ENCODE measurements at regions not wholly inside any gene's neighbourhood (a gene's known extent, or its start where the extent isn't known, plus 50 kb on each side); places are given as distances from the start of the nearest gene placed in this dataset.
"Not testable (repeated sequence)": the region's sequence is repeated elsewhere in the genome, so short reads cannot be mapped to it uniquely, and the experiment has no call there.

DNA sequence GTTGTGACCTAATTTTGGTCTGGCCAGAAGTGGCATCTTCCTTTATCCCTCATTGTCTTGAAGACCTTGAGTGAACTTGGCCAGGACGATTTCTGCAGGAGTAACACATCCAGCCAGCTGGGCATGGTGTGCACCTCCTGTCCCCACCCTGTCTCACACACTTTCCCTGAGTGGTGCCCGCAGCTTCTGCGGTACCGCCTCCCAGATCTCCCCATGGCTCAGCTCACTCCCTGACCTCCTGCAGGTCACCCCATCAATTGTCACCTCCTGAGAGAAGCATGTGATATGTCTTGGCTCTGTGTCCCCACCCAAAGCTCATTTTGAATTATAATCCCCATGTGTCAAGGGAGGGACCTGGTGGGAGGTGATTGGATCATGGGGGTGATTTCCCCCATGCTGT lies 50.2 kb upstream of the TP53I11 start:
- TF ChIP-seq, protein P1, sequence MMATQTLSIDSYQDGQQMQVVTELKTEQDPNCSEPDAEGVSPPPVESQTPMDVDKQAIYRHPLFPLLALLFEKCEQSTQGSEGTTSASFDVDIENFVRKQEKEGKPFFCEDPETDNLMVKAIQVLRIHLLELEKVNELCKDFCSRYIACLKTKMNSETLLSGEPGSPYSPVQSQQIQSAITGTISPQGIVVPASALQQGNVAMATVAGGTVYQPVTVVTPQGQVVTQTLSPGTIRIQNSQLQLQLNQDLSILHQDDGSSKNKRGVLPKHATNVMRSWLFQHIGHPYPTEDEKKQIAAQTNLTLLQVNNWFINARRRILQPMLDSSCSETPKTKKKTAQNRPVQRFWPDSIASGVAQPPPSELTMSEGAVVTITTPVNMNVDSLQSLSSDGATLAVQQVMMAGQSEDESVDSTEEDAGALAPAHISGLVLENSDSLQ (IDR thresholded peaks at IDR 0.05), result no peak
- TF ChIP-seq TARDBP (IDR thresholded peaks at IDR 0.05), result no peak
- TF ChIP-seq FOXK2 (IDR thresholded peaks at IDR 0.05), result no peak
- no peak for TF ChIP-seq BHLHE40 (IDR thresholded peaks at IDR 0.05; ENCODE audit: borderline replicate concordance)
- no peak for TF ChIP-seq CTBP1 (IDR thresholded peaks at IDR 0.05; ENCODE audit: borderline replicate concordance)
- no peak for TF ChIP-seq L3MBTL2 (conservative IDR thresholded peaks at IDR 0.05)
- TF ChIP-seq ELF4 (IDR thresholded peaks at IDR 0.05), result no peak
- ChIA-PET CTCF (no interaction called here), POLR2A (no interaction called here)
- DNase-seq (ENCODE audit: extremely low spot score), result no peak

DNA sequence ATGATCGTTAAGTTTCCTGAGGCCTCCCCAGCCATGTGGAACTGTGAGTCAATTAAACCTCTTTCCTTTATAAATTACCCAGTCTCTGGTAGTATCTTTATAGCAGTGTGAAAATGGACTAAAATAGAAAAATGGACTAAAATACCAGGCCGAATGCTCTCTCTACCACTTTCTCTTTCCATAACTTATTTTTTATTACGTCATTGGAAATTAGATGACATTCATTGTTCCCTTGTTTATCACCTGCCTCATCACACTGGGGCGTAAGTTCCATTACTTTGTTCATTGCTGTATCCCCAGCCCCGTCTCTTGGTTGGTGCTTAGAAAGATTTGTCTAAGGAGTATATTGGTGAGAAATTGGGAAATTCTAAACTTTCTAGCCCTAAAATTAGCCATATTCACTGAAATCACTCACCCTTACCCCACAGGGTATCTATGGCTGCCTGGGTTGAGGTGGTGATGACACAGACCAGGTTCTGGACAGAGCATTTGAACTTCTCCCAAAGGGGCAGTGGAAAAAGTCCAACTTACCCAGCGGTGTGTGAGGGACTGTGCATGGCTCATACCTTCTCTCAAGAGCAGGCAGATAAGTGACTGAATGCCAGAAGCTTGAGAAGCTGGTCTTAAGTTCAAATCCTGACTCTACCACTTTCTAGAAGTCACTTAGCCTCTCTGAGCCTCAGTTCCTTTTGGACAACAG lies 50.9 kb upstream of the TP53I11 start:
- ChIA-PET CTCF (no interaction called here), POLR2A (no interaction called here)
- TF ChIP-seq CTBP1 (IDR thresholded peaks at IDR 0.05; ENCODE audit: borderline replicate concordance), result no peak
- TF ChIP-seq ARNT (IDR thresholded peaks at IDR 0.05), result no peak
- TF ChIP-seq SUZ12 (IDR thresholded peaks at IDR 0.05), result no peak
- no peak for TF ChIP-seq ELF4 (IDR thresholded peaks at IDR 0.05)
- TF ChIP-seq LEF1 (IDR thresholded peaks at IDR 0.05; ENCODE audit: borderline replicate concordance), result no peak
- no peak for TF ChIP-seq L3MBTL2 (conservative IDR thresholded peaks at IDR 0.05)
- TF ChIP-seq FOXA1 (IDR thresholded peaks at IDR 0.05), result no peak
- no peak for TF ChIP-seq TARDBP (IDR thresholded peaks at IDR 0.05)
- TF ChIP-seq, protein P1 (IDR thresholded peaks at IDR 0.05), result no peak
- no peak for TF ChIP-seq BHLHE40 (IDR thresholded peaks at IDR 0.05; ENCODE audit: borderline replicate concordance)
- TF ChIP-seq HDGF (IDR thresholded peaks at IDR 0.05; ENCODE audit: borderline replicate concordance), result no peak
- TF ChIP-seq NFRKB (IDR thresholded peaks at IDR 0.05), result no peak
- TF ChIP-seq ZNF384 (IDR thresholded peaks at IDR 0.05), result no peak
- no peak for TF ChIP-seq SP1 (IDR thresholded peaks at IDR 0.05)
- TF ChIP-seq FOXM1 (IDR thresholded peaks at IDR 0.05; ENCODE audit: borderline replicate concordance), result no peak
- no peak for TF ChIP-seq FOXK2 (IDR thresholded peaks at IDR 0.05)
- DNase-seq (ENCODE audit: extremely low spot score), result no peak

DNA sequence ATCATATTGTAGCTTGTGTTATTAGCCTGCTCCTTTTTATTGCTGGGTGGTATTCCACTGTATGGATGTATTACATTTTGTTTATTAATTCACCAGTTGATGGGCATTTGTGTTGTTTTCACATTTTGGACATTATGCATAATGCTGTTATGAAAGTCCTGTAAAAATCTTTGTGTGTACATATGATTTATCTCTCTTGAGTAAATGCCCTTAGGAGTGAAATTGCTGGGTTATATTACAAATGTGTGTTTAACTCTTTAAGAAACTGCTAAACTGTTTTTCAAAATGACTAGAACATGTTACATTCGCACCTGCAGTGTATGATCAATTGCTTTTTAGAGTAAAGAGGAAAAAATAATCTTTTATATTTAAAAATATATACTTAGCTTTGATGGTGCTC lies 54.4 kb upstream of the TP53I11 start:
- no peak for DNase-seq (ENCODE audit: extremely low spot score)
- CTCF ChIA-PET, result no interaction called here
- POLR2A ChIA-PET, result no interaction called here
- TF ChIP-seq ELF4 (IDR thresholded peaks at IDR 0.05), result no peak
- no peak for TF ChIP-seq BHLHE40 (IDR thresholded peaks at IDR 0.05; ENCODE audit: borderline replicate concordance)
- no peak for TF ChIP-seq NFRKB (IDR thresholded peaks at IDR 0.05)
- no peak for TF ChIP-seq LEF1 (IDR thresholded peaks at IDR 0.05; ENCODE audit: borderline replicate concordance)
- no peak for TF ChIP-seq ZNF384 (IDR thresholded peaks at IDR 0.05)
- no peak for TF ChIP-seq SP1 (IDR thresholded peaks at IDR 0.05)
- TF ChIP-seq FOXK2 (IDR thresholded peaks at IDR 0.05), result no peak
- no peak for TF ChIP-seq FOXA1 (IDR thresholded peaks at IDR 0.05)
- TF ChIP-seq TARDBP (IDR thresholded peaks at IDR 0.05), result no peak
- TF ChIP-seq, protein P1 (IDR thresholded peaks at IDR 0.05), result no peak
- no peak for TF ChIP-seq CTBP1 (IDR thresholded peaks at IDR 0.05; ENCODE audit: borderline replicate concordance)
- no peak for TF ChIP-seq ARNT (IDR thresholded peaks at IDR 0.05)
- TF ChIP-seq HDGF (IDR thresholded peaks at IDR 0.05; ENCODE audit: borderline replicate concordance), result no peak
- TF ChIP-seq L3MBTL2 (conservative IDR thresholded peaks at IDR 0.05), result no peak
- TF ChIP-seq SUZ12 (IDR thresholded peaks at IDR 0.05), result no peak
- no peak for TF ChIP-seq FOXM1 (IDR thresholded peaks at IDR 0.05; ENCODE audit: borderline replicate concordance)

DNA sequence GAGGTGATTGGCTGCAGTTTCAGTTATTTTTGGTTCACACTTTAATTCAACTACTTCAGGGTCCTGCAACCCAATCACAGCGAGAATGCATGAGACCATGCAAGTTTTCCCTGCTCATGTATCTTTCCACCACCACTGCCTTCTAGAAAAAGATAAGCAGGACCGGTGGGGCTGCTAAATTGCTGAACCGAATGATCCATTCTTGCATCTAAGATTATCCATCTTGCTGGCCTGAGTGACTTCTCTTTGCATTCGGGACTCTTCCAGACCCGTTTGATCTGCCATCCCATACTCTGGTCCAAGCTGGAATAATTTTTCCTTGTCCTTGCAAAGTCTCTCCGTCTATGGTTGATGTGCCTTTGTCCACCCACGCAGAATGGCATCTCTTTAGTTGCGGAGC lies 56.3 kb upstream of the TP53I11 start:
- ChIA-PET CTCF (no interaction called here), POLR2A (no interaction called here)
- no peak for DNase-seq (ENCODE audit: extremely low spot score)
- no peak for TF ChIP-seq BHLHE40 (IDR thresholded peaks at IDR 0.05; ENCODE audit: borderline replicate concordance)
- TF ChIP-seq FOXM1 (IDR thresholded peaks at IDR 0.05; ENCODE audit: borderline replicate concordance), result no peak
- TF ChIP-seq HDGF (IDR thresholded peaks at IDR 0.05; ENCODE audit: borderline replicate concordance), result no peak
- TF ChIP-seq FOXK2 (IDR thresholded peaks at IDR 0.05), result no peak
- TF ChIP-seq CTBP1 (IDR thresholded peaks at IDR 0.05; ENCODE audit: borderline replicate concordance), result no peak
- TF ChIP-seq ELF4 (IDR thresholded peaks at IDR 0.05), result no peak
- no peak for TF ChIP-seq NFRKB (IDR thresholded peaks at IDR 0.05)
- TF ChIP-seq SUZ12 (IDR thresholded peaks at IDR 0.05), result no peak
- TF ChIP-seq LEF1 (IDR thresholded peaks at IDR 0.05; ENCODE audit: borderline replicate concordance), result no peak

DNA sequence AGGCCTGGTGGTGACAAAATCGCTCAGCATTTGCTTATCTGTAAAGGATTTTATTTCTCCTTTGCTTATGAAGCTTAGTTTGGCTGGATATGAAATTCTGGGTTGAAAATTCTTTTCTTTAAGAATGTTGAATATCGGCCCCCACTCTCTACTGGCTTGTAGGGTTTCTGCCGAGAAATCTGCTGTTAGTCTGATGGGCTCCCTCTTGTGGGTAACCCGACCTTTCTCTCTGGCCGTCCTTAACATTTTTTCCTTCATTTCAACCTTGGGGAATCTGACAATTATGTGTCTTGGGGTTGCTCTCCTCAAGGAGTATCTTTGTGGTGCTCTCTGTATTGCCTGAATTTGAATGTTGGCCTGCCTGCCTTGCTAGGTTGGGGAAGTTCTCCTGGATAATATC lies 65.3 kb upstream of the TP53I11 start:
- DNase-seq (ENCODE audit: extremely low spot score); POLR2A ChIA-PET: not testable (repeated sequence)
- CTCF ChIA-PET, result interaction anchor here (0.6 kb wide), 1 partner anchor 79 kb away, joined by 4 read pairs; no protein-coding TSS in a partner anchor

DNA sequence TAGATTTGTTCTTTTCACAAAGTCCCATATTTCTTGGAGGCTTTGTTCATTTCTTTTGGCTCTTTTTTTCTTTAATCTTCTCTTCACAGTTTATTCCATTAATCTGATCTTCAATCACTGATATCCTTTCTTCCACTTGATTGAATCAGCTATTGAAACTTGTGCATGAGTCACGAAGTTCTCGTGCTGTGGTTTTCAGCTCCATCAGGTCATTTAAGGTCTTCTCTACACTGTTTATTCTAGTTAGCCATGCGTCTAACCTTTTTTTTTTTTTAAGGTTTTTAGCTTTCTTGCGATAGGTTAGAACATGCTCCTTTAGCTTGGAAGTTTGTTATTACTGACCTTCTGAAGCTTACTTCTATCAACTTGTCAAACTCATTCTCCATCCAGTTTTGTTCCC lies 65.8 kb upstream of the TP53I11 start:
- DNase-seq (ENCODE audit: extremely low spot score); POLR2A ChIA-PET: not testable (repeated sequence)
- CTCF ChIA-PET, result interaction anchor here (0.6 to 0.9 kb wide), 2 partner anchors 8 to 80 kb away, joined by 3 to 4 read pairs; no protein-coding TSS in a partner anchor

DNA sequence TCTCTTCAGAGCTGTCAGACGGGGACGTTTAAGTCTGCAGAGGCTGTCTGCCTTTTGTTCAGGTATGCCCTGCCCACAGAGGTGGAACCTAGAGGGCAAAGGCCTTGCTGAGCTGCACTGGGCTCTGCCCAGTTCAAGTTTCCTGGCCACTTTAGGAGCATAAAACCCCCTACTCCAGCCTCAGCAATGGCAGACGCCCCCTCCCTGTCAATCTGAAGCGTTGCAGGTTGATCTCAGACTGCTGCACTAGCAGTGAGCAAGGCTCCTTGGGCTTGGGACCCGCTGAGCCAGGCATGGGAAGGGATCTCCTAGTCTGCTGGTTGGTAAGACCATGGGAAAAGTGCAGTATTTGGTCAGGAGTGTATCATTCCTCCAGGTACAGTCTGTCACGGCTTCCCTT lies 66.6 kb upstream of the TP53I11 start:
- TF ChIP-seq, protein P1 (IDR thresholded peaks at IDR 0.05), result peak; percentile 20; the same call in 1 of the 2 replicates
- no peak for TF ChIP-seq SUZ12 (IDR thresholded peaks at IDR 0.05)
- POLR2A ChIA-PET, result no interaction called here
- CTCF ChIA-PET, result interaction anchor here (0.9 kb wide), 1 partner anchor 9 kb away, joined by 3 read pairs; no protein-coding TSS in a partner anchor
- DNase-seq (ENCODE audit: extremely low spot score), result no peak

Measured in HEK293T (cell line).